ENCODE measurements at regions not wholly inside any gene's neighbourhood (a gene's known extent, or its start where the extent isn't known, plus 50 kb on each side); places are given as distances from the start of the nearest gene placed in this dataset.
"Not testable (repeated sequence)": the region's sequence is repeated elsewhere in the genome, so short reads cannot be mapped to it uniquely, and the experiment has no call there.

- no peak for DNase-seq
Observed at GRCh38 chr6:21745543-21746337, 152.2 kb downstream of the SOX4 start.

- no peak for DNase-seq
Observed at GRCh38 chr6:21747441-21747840, 153.9 kb downstream of the SOX4 start.

GRCh38 chr6:21748343-21749056, 154.9 kb downstream of the SOX4 start:
- peak; percentile 14 to 46 for DNase-seq

- DNase-seq, result peak in 1 of 2 experiments; percentile 38
Observed at GRCh38 chr6:21749754-21750153, 156.2 kb downstream of the SOX4 start.

- peak in 1 of 2 experiments; percentile 13 for DNase-seq
Observed at GRCh38 chr6:21750575-21750974, 157.0 kb downstream of the SOX4 start.

- DNase-seq, result no peak
Observed at GRCh38 chr6:21751608-21752007, 158.1 kb downstream of the SOX4 start.

- peak in 1 of 2 experiments; percentile 27 for DNase-seq
Observed at GRCh38 chr6:21752054-21752811, 158.7 kb downstream of the SOX4 start.

- DNase-seq, result peak; percentile 35 to 46
Observed at GRCh38 chr6:21753241-21754108, 159.9 kb downstream of the SOX4 start.

- DNase-seq, result no peak
Observed at GRCh38 chr6:21754891-21755290, 161.3 kb downstream of the SOX4 start.

GRCh38 chr6:21756487-21756886, 162.9 kb downstream of the SOX4 start:
- no peak for DNase-seq

GRCh38 chr6:21757392-21757791, 163.8 kb downstream of the SOX4 start:
- not testable (repeated sequence) for DNase-seq

- DNase-seq, result no peak
Observed at GRCh38 chr6:21759721-21760120, 166.2 kb downstream of the SOX4 start.

GRCh38 chr6:21761053-21761730, 167.6 kb downstream of the SOX4 start:
- DNase-seq, result not testable (repeated sequence)

- DNase-seq, result no peak
Observed at GRCh38 chr6:21764989-21765388, 171.4 kb downstream of the SOX4 start.

GRCh38 chr6:21767891-21768648, 174.5 kb downstream of the SOX4 start:
- DNase-seq, result no peak

GRCh38 chr6:21769405-21769861, 175.9 kb downstream of the SOX4 start:
- DNase-seq, result peak in 1 of 2 experiments; percentile 10

- no peak for DNase-seq
Observed at GRCh38 chr6:21769968-21770367, 176.4 kb downstream of the SOX4 start.

- no peak for DNase-seq
Observed at GRCh38 chr6:21771626-21772320, 178.2 kb downstream of the SOX4 start.

GRCh38 chr6:21772477-21772876, 178.9 kb downstream of the SOX4 start:
- no peak for DNase-seq

- no peak for DNase-seq
Observed at GRCh38 chr6:21772884-21773575, 179.5 kb downstream of the SOX4 start.
